H4 (cell line): ENCODE measurements at regions not wholly inside any gene's neighbourhood (a gene's known extent, or its start where the extent isn't known, plus 50 kb on each side); places are given as distances from the start of the nearest gene placed in this dataset.
A peak's percentile ranks its signal among the peaks of the same experiment; 100 is the strongest.

Experiments used
- DNase-seq: peaks from one replicate; pipeline ENCODE4 v3.0.0-alpha.2; 2015; ENCODE audit warnings: low spot score

DNA sequence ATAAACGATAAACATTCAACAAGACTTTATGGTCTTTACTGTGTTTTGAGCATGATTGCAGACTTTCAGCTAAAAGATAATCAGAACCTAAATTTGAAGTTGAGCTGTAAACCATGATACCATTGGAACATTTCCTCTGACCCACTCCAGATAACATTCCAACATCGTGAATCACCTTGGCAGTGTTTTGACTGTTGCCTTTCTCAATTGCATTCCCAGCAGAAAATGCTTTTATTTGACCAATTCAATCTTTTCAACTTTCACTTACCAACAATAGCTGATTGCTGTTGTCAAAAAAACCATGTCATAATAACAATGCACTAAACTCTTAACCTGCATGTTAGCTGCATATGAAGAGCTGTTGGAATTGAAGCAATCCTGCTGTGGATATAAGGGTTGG, 165.5 kb downstream of the MDFIC start:
- peak; percentile 48 for DNase-seq

DNA sequence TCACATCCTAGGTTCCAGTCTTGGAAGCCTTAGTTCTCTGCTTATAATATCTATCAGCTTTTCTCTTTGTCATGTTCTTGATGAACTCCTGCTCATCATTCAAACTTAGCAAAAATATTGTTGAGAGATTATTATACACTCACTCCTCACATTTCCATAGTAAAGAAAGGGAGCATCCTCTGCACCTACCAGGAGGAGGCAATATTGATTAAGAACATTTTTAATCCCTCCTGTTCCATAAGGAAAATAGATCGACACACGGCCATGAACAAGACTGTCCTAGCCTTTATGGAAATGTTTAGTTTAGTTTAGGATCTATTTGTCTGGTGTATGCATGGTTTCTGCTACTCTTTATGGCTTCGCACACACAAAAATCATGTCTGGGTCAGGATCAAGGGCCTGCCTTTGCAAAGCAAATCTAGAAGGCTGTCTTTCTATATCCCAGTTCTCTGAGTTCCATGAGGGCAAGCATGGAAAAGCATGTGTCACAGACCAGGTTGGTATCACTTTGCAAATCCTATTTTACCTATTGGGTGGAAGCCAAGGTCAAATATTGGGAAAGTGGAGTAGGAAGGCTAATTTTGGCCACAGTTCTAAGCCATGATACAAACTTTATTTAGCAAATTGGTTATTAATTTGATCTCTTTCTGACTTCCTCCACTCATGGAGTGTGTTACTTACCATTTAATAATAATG, 164.4 kb downstream of the MDFIC start:
- DNase-seq = no peak

DNA sequence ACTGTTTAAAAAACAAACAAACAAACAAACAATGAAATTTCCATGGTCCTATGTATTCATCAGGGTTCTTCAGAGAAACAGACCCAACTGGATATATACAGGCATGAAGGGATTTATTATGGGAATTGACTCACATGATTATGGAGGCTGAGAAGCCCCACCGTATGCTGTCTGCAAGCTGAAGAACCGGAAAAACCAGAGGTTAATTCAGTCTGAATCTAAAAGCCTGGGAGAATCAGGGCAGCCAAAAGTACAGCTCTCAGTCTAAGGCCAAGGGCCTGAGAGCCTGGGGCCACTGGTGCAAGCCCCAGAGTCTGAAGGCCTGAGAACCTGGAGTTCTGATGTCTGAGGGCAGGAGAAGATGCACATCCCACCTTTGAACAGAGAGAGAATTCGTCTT, 163.5 kb downstream of the MDFIC start:
- no peak for DNase-seq

DNA sequence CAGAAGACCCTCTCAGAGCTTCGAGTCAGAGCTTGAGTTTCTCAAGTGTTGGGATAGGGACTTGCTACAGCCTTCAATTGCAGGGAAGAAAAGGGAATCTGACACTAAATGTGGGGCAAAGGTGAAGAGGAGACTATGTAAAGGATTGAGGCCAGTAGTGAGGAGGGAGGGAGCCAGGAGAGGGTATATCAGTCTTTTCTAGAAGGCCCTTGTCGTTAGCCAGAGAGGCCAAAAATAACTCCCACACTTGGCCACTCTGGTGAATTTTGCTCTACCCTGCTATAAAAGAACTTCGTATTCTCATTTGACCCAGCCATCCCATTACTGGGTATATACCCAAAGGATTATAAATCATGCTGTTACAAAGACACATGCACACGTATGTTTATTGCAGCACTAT, 162.0 kb downstream of the MDFIC start:
- no peak for DNase-seq

DNA sequence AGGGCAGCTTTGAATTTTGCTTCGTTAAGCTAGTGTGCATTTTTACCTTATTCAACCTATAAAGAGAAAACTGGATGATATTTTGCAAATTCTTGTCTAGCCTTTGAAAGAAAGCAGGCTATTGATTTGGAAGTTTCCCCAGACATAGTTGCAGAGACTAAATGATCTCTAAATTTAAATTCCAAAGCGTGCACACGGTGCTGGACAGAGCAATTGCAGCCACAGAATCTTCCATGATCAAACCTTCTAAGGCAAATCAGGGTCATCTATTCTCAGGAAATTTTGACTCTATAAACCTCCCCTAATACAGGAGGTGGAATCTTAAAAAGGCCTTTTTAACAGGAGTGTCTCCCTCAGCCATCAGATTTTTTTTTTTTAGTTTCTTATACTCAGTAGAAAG, 159.9 kb downstream of the MDFIC start:
- DNase-seq = no peak

DNA sequence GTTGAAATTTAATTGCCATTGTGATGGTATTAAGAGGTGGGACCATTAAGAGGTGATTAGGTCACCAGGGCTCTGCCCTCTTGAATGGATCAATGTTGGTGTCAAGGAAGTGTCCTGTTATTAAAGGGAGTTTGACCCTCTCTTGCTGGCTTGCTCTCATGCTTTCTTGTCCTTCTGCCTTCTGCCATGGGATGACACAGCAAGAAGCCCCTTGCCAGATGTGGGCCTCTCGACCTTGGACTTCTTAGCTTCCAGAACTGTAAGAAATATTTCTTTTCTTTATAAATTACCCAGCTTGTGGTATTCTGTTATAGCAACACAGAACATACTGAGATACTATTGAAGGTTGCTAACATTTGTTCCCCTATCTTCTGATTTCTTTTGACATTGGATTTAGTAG, 157.0 kb downstream of the MDFIC start:
- no peak for DNase-seq

DNA sequence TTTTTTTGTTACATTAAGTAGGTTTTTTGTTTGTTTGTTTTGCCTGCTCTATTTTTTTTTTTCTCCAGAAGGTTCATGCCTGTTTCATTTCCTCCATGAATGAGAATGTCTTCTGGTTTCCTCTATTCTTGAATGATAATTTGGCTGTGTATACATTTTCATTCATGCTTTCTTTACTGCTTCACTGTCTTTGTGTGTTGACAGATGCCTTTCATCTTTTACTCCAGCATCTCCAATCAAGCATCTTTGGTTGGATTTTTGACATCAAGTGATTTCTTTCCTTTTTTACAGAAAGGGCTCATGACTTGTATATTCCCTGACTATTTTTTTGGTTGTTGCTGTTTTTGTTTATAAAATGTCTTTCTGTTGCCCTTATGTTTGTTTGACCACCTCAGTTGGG, 156.5 kb downstream of the MDFIC start:
- DNase-seq = no peak

DNA sequence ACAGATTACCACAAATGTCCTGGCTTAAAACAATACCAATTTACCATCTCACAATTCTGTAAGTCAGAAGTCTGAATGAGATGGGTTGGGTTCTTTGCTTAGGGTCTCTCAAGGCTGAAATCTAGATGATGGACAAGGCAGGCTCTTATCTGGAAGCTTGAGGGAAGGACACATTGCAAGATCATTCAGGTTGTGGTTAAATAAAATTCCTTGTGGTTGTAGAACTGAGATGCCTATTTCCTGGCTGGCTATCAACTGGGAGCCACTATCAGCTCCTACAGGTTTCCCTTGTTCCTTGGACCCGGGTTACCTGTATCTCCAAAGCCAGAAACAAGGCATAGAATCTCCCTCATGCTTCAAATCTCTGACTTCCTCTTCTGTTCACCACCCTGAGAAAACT, 148.4 kb downstream of the MDFIC start:
- DNase-seq = no peak
